Fibroblast of peridontal ligament (primary cell): ENCODE measurements at regions not wholly inside any gene's neighbourhood (a gene's known extent, or its start where the extent isn't known, plus 50 kb on each side); places are given as distances from the start of the nearest gene placed in this dataset.
"Not testable (repeated sequence)": the region's sequence is repeated elsewhere in the genome, so short reads cannot be mapped to it uniquely, and the experiment has no call there.

Experiments used
- DNase-seq: peaks from one replicate; pipeline ENCODE4 v3.0.0-alpha.2; 2010; ENCODE audit errors: extremely low read depth

GRCh38 chr1:234763910-234764309 lies 153.9 kb upstream of the IRF2BP2 start:
- no peak for DNase-seq

GRCh38 chr1:234763367-234763766 lies 153.4 kb upstream of the IRF2BP2 start:
- DNase-seq, result no peak

- DNase-seq, result not testable (repeated sequence)
Measured at GRCh38 chr1:234762127-234762526, 152.1 kb upstream of the IRF2BP2 start.

GRCh38 chr1:234760303-234760723 lies 150.3 kb upstream of the IRF2BP2 start:
- no peak for DNase-seq

GRCh38 chr1:234759888-234760287 lies 149.9 kb upstream of the IRF2BP2 start:
- DNase-seq, result no peak

GRCh38 chr1:234758851-234759250 lies 148.9 kb upstream of the IRF2BP2 start:
- DNase-seq, result peak; percentile 52

- no peak for DNase-seq
Measured at GRCh38 chr1:234756857-234757256, 146.9 kb upstream of the IRF2BP2 start.

GRCh38 chr1:234756066-234756774 lies 146.2 kb upstream of the IRF2BP2 start:
- DNase-seq, result no peak

- peak; percentile 92 for DNase-seq
Measured at GRCh38 chr1:234755449-234755863, 145.5 kb upstream of the IRF2BP2 start.

GRCh38 chr1:234753979-234754378 lies 144.0 kb upstream of the IRF2BP2 start:
- DNase-seq, result no peak

- DNase-seq, result no peak
Measured at GRCh38 chr1:234752927-234753326, 142.9 kb upstream of the IRF2BP2 start.

GRCh38 chr1:234751678-234752077 lies 141.7 kb upstream of the IRF2BP2 start:
- DNase-seq, result no peak

GRCh38 chr1:234750922-234751627 lies 141.1 kb upstream of the IRF2BP2 start:
- no peak for DNase-seq

- no peak for DNase-seq
Measured at GRCh38 chr1:234748713-234749112, 138.7 kb upstream of the IRF2BP2 start.

GRCh38 chr1:234748066-234748465 lies 138.1 kb upstream of the IRF2BP2 start:
- DNase-seq, result no peak

GRCh38 chr1:234746798-234747196 lies 136.8 kb upstream of the IRF2BP2 start:
- no peak for DNase-seq

GRCh38 chr1:234745844-234746797 lies 136.1 kb upstream of the IRF2BP2 start:
- DNase-seq, result no peak

GRCh38 chr1:234745276-234745675 lies 135.3 kb upstream of the IRF2BP2 start:
- no peak for DNase-seq

GRCh38 chr1:234743791-234744611 lies 134.0 kb upstream of the IRF2BP2 start:
- peak; percentile 44 for DNase-seq

- DNase-seq, result no peak
Measured at GRCh38 chr1:234742622-234743021, 132.6 kb upstream of the IRF2BP2 start.

GRCh38 chr1:234737967-234738314 lies 128.0 kb upstream of the IRF2BP2 start:
- no peak for DNase-seq
